ENCODE measurements at regions not wholly inside any gene's neighbourhood (a gene's known extent, or its start where the extent isn't known, plus 50 kb on each side); places are given as distances from the start of the nearest gene placed in this dataset.

GRCh38 chr15:95845862-95846515 lies 484.5 kb upstream of the NR2F2 start:
- no peak overlapping the region for H3K4me3 ChIP-seq (ENCODE audit: low read length)
- TF ChIP-seq CTCF (conservative IDR thresholded peaks at IDR 0.05; ENCODE audit: low read length): no peak
- DNase-seq (ENCODE audit: low read depth): no peak

GRCh38 chr15:95848126-95848525 lies 482.4 kb upstream of the NR2F2 start:
- no peak overlapping the region for H3K4me3 ChIP-seq (ENCODE audit: low read length)
- TF ChIP-seq CTCF (conservative IDR thresholded peaks at IDR 0.05; ENCODE audit: low read length): no peak
- DNase-seq (ENCODE audit: low read depth): no peak

- H3K4me3 ChIP-seq (ENCODE audit: low read length): no peak overlapping the region
- TF ChIP-seq CTCF (conservative IDR thresholded peaks at IDR 0.05; ENCODE audit: low read length): peak; percentile 28
- DNase-seq (ENCODE audit: low read depth): no peak
Measured at GRCh38 chr15:95850837-95851236, 479.7 kb upstream of the NR2F2 start.

- TF ChIP-seq CTCF (conservative IDR thresholded peaks at IDR 0.05; ENCODE audit: low read length): no peak
- DNase-seq (ENCODE audit: low read depth): no peak
- H3K4me3 ChIP-seq (ENCODE audit: low read length): no peak overlapping the region
Measured at GRCh38 chr15:95853350-95853749, 477.1 kb upstream of the NR2F2 start.

GRCh38 chr15:95857124-95857757 lies 473.3 kb upstream of the NR2F2 start:
- H3K4me3 ChIP-seq (ENCODE audit: low read length): no peak overlapping the region
- DNase-seq (ENCODE audit: low read depth): peak; percentile 36
- no peak for TF ChIP-seq CTCF (conservative IDR thresholded peaks at IDR 0.05; ENCODE audit: low read length)

GRCh38 chr15:95857758-95858157 lies 472.7 kb upstream of the NR2F2 start:
- DNase-seq (ENCODE audit: low read depth): no peak
- no peak overlapping the region for H3K4me3 ChIP-seq (ENCODE audit: low read length)
- TF ChIP-seq CTCF (conservative IDR thresholded peaks at IDR 0.05; ENCODE audit: low read length): no peak

GRCh38 chr15:95860406-95860805 lies 470.1 kb upstream of the NR2F2 start:
- no peak overlapping the region for H3K4me3 ChIP-seq (ENCODE audit: low read length)
- no peak for DNase-seq (ENCODE audit: low read depth)
- TF ChIP-seq CTCF (conservative IDR thresholded peaks at IDR 0.05; ENCODE audit: low read length): no peak

All from AG10803 (cell line).